HG03558 (cell line): ENCODE measurements at regions not wholly inside any gene's neighbourhood (a gene's known extent, or its start where the extent isn't known, plus 50 kb on each side); places are given as distances from the start of the nearest gene placed in this dataset.

Source experiments
- ATAC-seq: cut with Tn5 transposase; IDR thresholded peaks from one replicate; pipeline ENCODE4 v1.9.1; 2021; ENCODE audit warnings: moderate number of reproducible peaks; ENCODE audit not compliant: unreplicated experiment; ENCODE audit errors: extremely low read depth

- ATAC-seq, result no peak
Observed at GRCh38 chr2:188102881-188103280, 188.8 kb upstream of the GULP1 start.

- ATAC-seq, result no peak
Observed at GRCh38 chr2:188114014-188114413, 177.7 kb upstream of the GULP1 start.

- no peak for ATAC-seq
Observed at GRCh38 chr2:188117706-188118105, 174.0 kb upstream of the GULP1 start.

DNA sequence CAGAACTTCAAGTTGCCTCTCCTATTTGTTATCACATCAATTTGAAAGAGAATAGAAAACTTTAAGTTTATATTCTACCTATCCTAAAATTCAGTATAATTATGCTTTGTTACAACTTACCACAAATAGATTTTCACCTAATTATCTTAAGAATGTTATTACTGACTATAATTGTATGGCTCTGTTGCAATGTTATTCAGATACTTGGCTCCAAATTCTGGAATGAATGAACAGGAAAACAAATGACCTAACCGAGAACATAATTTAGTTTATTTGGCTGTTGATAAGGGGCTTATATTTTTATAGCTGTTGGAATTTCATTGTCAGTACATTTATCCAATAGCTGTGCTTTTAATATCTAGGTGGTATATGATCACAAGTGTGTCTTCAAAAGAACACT is 173.2 kb upstream of the GULP1 start:
- ATAC-seq, result no peak

DNA sequence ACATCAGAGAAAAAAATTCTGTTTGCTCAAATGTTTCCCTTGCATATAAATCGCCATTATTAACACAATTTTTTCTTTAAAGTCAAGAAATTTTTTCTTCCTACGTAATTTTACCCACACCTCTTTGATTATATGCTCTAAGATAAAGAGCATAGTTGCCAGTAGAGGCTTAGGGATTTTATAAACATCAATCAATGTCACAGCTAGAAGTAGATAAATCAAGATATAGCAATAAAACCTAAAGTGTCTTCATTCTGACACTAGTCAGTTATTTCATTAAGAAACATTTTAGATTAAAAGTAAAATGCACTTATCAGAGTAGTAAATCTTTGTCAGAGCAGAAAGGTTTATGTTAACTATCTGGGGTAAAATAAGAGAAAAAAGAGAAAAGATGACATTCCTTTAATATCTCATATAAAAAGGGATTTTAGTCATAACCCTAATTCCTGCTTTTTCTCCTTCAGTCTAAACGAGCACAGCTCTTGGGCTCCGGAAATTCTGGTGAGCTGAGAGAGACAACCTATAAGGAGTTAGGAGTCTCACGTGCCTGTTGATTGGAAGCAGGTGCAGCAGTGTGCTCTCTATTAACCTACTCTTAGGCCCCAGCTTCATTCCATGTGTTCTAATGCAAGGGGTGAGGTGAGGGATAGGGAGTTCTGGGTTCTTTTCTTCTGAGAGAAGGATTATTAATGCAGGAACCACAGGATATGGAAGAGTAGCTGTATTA is 172.4 kb upstream of the GULP1 start:
- no peak for ATAC-seq

DNA sequence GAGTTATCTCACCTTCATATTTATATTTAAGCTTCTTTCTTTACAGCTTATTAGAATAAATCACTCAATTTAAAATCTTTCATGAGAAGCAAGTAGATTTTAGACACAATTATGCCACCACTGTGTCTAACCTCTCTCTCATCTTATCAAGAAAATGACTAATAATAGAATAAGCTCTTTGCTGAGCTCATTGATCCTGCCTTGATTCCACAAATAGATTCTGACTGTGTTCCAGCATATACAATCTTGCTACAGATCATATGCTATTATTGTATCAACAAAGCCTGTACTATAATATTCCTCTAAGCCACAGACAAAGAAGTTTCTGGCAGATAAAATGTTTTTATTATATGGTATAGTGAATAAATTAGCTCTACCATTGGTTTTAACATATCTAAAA is 168.7 kb upstream of the GULP1 start:
- ATAC-seq, result no peak

DNA sequence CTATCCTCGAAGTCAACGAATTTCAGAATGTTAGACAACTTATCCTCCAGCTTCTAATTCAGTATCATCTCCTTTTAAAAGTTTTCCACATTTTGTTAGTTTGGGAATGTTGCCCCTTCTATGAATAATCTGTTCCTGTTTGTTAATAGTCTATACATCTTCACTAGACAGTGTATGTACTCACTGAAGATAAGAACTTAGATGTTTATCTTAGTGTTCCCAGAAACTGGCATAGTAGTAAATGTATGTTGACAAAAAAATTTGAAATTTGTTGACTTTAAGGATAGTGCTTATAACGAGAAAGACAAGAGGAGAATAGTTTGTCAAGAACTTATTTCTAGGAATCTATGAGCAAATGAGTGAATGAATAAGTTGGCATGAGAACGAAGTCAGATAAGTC is 162.0 kb upstream of the GULP1 start:
- ATAC-seq, result no peak

DNA sequence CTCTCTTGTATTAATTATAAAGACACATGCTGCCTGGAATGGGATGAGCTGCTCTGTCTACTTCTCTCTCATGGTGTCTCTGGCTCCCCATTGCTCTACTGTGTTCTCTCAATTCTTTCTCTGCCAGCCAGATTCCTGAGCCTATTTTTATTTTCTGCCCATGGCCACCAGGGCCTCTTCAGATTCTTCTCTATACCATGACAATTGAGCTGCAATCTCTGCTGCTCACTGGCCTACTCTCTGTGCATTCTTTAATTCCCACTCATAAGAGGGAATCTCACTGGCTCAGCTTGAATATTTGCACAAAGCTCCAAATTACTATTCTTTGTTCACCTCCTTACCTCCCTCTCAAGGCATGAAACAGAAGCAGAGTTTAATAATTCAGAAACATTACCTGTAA is 161.4 kb upstream of the GULP1 start:
- ATAC-seq, result no peak

DNA sequence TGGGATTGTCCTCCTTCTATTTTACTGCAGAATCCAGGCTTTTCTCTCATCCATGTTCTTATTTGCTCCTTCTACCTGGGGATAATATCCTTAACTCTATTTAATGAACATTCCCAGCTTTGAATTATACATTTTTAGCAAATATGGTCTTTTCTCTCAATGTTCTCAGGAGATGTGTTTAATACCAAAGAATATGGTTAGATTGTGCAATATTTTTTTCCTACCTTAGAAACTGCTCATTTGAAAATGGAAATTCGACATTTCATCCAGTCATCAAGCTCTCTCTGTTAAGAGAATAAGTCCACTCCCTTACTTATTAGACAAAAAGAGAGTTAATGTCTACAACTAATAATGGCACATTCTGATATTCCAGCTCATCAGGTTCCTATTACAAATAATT is 160.4 kb upstream of the GULP1 start:
- no peak for ATAC-seq

GRCh38 chr2:188132385-188132784 is 159.3 kb upstream of the GULP1 start:
- no peak for ATAC-seq

DNA sequence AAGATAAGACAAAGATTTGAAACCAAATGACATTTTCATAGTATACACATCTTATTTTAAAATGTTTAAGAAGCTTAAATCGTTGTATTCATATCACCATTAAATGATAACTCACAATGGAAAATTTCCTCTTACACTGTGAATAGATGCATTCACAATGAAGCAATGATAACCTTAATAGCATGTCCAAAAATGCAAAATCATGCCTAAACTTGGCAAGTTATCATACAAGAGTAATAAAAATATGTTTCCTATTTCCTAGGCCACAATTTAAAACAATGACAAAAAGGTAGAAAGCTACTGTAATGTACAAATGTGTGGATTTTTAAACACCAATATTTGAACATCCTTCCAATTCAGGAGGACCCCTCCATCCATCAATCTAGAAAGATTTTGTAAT is 157.4 kb upstream of the GULP1 start:
- ATAC-seq, result no peak

DNA sequence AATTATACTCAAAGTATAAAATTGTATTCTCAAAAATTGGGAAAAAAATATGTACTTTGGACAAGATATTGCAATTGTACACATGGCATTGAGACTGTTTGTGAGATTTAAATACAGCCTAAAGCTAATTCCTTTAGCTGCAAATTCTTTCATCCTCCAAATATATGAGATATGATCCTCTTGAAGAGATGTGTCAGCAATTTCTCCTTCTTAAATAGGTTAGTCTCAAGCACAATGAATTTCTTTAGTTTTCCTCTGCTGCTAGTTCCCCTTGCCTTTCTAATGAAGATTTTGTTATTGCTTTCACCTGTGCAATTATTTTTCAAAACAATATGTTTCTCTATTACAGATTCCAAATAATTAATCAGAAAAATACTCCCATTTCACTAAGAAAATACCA is 153.4 kb upstream of the GULP1 start:
- no peak for ATAC-seq

DNA sequence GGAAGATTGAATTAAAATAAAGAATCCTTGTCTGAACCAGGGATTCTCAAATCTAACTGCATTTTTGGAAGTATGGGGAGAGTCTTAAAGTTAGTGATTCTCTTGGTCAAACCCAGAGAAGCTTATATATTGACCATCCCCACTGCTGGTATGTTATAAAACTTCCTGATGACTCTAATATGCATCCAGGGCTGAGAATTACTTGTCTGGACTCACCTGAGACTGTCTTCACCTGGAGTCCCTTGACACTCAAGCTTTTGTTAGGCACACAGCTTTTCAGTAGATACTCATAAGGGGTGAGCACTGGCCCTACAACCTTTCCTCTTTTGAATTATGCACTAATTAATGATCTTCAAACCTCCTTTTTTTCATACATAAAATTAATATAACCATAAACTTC is 149.6 kb upstream of the GULP1 start:
- no peak for ATAC-seq

DNA sequence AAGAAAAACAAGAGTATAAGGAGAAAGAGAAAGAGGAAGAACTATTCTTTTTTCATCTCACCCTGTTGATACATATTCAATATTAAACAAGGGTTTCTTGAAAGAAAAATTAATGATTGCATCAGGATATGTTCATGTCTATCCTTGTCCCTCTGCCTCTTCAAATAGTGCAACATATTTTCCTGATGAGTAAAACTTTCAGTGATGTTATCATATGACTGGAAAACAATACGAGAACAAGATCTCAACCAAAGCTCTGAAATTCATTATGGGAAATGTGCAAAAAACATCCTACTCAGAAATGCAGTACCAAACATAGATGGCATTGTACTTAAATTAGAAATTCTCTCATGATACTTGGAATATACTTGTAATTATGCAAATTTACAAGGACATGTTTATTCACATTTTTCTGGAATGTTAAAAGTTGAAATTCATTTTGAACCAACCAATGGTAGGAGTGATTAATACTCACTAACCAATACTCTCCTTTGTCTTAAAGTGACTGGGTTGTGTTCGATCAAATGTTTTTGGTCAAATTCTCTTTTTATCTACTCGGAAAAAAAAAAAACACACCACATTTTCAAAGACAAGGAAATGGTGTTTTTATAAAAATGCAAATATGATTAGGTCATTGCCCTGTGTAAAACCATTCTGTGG is 148.9 kb upstream of the GULP1 start:
- ATAC-seq, result no peak

DNA sequence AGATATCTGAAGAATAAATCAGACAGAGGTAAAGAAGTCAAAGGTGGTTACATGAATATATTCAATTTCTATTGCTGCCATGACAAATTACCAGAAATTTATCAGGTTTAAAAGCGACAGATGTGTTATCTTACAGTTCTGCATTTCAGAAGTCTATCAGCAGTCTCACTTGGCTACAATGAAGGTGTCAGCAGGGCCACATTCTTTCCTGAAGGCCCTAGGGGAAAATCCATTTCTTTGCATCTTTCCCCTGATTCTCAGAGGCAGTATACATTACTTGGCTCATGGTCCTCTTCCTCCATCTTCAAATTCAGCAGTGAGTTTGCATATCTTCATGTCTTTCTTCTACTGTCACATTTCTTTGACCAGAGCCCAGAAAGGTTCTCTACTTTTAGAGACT is 145.8 kb upstream of the GULP1 start:
- no peak for ATAC-seq

DNA sequence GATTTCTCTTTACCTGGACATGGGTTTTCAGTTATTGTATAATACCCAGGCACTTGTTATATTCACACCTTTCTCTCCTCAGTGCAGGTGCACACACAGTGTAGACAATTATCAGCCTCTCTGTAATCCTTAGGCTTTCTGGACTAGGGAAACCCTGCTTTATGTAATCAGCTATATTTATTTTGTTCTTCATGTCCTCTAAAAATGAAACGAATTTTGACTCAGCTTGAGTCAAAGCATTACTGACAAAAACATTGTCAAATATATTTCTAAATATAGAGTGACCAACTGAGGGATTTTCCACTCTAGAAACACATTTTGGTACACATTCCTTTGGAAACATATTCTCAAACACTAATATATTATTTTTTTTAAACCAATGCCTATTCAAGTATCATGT is 144.8 kb upstream of the GULP1 start:
- no peak for ATAC-seq

GRCh38 chr2:188151670-188152069 is 140.0 kb upstream of the GULP1 start:
- no peak for ATAC-seq

GRCh38 chr2:188158337-188159100 is 133.2 kb upstream of the GULP1 start:
- ATAC-seq, result no peak

- no peak for ATAC-seq
Observed at GRCh38 chr2:188159484-188159883, 132.2 kb upstream of the GULP1 start.

- ATAC-seq, result no peak
Observed at GRCh38 chr2:188170356-188170755, 121.3 kb upstream of the GULP1 start.

- ATAC-seq, result no peak
Observed at GRCh38 chr2:188176620-188177019, 115.1 kb upstream of the GULP1 start.
